MCF 10A (cell line): ENCODE measurements at regions not wholly inside any gene's neighbourhood (a gene's known extent, or its start where the extent isn't known, plus 50 kb on each side); places are given as distances from the start of the nearest gene placed in this dataset.

Experiments
- BruUV-seq: library from RNA; stranded (reverse); fragments of 400-500 nt; replicated peaks from 2 replicates; lab custom pipeline; 2021; lab: Mats Ljungman, UMichigan
- CTCF ChIA-PET: fragments of 300-600 bp; sonication (Branson Sonifier 250); formaldehyde crosslinking; extraction: SDS; loops from one replicate; lab custom pipeline; 2021; ENCODE audit warnings: antibody characterized with exemption, inconsistent platforms; lab: Yijun Ruan, JAX
- POLR2A ChIA-PET: fragments of 300-600, 350-650 bp; sonication (Branson Sonifier 250); formaldehyde crosslinking; extraction: SDS; loops from one replicate; lab custom pipeline; 2020; ENCODE audit warnings: antibody characterized with exemption, inconsistent platforms; lab: Yijun Ruan, JAX
- DNase-seq: peaks from one replicate; pipeline ENCODE4 v3.0.0-alpha.2; 2018; ENCODE audit not compliant: unreplicated experiment
- H3K27ac Mint-ChIP-seq: one replicate; pipeline ENCODE4 v1.8.0; 2022; ENCODE audit warnings: mild to moderate bottlenecking, low read depth, mixed read lengths; ENCODE audit not compliant: unreplicated experiment
- H3K27me3 Mint-ChIP-seq: one replicate; pipeline ENCODE4 v1.8.0; 2022; ENCODE audit warnings: mixed read lengths; ENCODE audit not compliant: insufficient read depth, unreplicated experiment
- H3K36me3 Mint-ChIP-seq: one replicate; pipeline ENCODE4 v1.8.0; 2022; ENCODE audit warnings: mild to moderate bottlenecking, moderate library complexity, mixed read lengths; ENCODE audit not compliant: insufficient read depth, unreplicated experiment
- H3K4me1 Mint-ChIP-seq: one replicate; pipeline ENCODE4 v1.8.0; 2022; ENCODE audit warnings: mixed read lengths; ENCODE audit not compliant: insufficient read depth, unreplicated experiment
- H3K4me3 Mint-ChIP-seq: one replicate; pipeline ENCODE4 v1.8.0; 2022; ENCODE audit warnings: mild to moderate bottlenecking, moderate library complexity, mixed read lengths; ENCODE audit not compliant: unreplicated experiment
- H3K9me3 Mint-ChIP-seq: one replicate; pipeline ENCODE4 v1.8.0; 2022; ENCODE audit warnings: mixed read lengths; ENCODE audit not compliant: unreplicated experiment
- intact Hi-C: fragments of 100-400 bp; cut with micrococcal nuclease; formaldehyde crosslinking; loops from 2 replicates; pipeline ENCODE4 v1.14.1; 2022
- TF ChIP-seq, protein P1 (sequence below): fragments of 200-600 bp; IDR thresholded peaks from one replicate; pipeline ENCODE4 v1.8.0; 2022; ENCODE audit warnings: antibody characterized with exemption, mild to moderate bottlenecking; ENCODE audit not compliant: unreplicated experiment

DNA sequence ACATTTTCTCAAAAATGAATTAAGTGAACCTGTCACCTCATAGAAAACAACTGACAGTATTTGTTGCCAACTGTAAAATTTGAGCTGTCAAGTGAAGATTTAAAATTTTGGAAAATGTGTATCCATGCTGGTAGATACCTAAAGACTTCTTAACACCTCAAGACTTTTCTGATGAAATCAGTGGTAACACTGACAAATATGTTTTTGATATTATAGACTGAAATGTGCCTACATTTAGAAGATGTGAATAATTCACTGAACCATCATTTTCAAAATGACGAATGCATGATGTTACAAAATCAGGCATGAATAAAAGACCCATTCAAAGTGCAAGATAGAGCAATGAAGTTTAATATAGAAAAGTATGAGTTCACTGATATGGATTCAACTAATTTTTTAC, 51.5 kb upstream of the ASPRV1 start:
- BruUV-seq: no TSS peak
- H3K9me3 Mint-ChIP-seq: no peaks in the 10 kb centered on the region
- no peak overlapping the region for H3K27ac Mint-ChIP-seq
- ChIA-PET CTCF (no interaction called here), POLR2A (no interaction called here)
- intact Hi-C loops: no loop called here
- TF ChIP-seq, protein P1, sequence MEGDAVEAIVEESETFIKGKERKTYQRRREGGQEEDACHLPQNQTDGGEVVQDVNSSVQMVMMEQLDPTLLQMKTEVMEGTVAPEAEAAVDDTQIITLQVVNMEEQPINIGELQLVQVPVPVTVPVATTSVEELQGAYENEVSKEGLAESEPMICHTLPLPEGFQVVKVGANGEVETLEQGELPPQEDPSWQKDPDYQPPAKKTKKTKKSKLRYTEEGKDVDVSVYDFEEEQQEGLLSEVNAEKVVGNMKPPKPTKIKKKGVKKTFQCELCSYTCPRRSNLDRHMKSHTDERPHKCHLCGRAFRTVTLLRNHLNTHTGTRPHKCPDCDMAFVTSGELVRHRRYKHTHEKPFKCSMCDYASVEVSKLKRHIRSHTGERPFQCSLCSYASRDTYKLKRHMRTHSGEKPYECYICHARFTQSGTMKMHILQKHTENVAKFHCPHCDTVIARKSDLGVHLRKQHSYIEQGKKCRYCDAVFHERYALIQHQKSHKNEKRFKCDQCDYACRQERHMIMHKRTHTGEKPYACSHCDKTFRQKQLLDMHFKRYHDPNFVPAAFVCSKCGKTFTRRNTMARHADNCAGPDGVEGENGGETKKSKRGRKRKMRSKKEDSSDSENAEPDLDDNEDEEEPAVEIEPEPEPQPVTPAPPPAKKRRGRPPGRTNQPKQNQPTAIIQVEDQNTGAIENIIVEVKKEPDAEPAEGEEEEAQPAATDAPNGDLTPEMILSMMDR: no peak
- peaks cover 26% of the 10 kb centered on the region for H3K4me1 Mint-ChIP-seq
- H3K4me3 Mint-ChIP-seq: no peak overlapping the region
- peaks cover 5% of the 10 kb centered on the region for H3K36me3 Mint-ChIP-seq
- no peak for DNase-seq
- H3K27me3 Mint-ChIP-seq: no peaks in the 10 kb centered on the region

DNA sequence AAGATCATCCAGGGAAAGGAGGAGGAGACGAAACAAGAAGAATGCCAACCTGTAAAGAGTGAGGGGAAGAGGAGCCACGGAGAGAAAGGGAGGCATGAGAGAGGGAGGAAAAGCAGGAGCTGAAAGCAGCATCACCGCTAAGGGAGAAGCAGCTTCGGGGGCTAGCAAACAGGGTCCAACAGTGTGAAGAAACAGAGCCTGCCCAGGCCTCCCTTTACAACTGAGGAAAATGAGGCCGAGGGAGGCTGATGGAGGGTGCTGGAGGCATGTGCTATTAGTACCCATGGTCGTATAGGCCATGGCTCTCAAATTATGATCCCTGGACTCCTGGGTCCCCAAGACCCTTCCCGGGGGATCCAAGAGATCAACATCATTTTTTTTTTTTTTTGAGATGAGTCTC, 50.4 kb upstream of the ASPRV1 start:
- intact Hi-C loops: no loop called here
- ChIA-PET CTCF (no interaction called here), POLR2A (no interaction called here)
- Mint-ChIP-seq H3K4me1 (peaks cover 26% of the 10 kb centered on the region), H3K27me3 (no peaks in the 10 kb centered on the region), H3K27ac (no peak overlapping the region), H3K36me3 (peaks cover 5% of the 10 kb centered on the region), H3K9me3 (no peaks in the 10 kb centered on the region), H3K4me3 (no peak overlapping the region)
- no TSS peak for BruUV-seq
- no peak for DNase-seq
- TF ChIP-seq, protein P1: no peak

DNA sequence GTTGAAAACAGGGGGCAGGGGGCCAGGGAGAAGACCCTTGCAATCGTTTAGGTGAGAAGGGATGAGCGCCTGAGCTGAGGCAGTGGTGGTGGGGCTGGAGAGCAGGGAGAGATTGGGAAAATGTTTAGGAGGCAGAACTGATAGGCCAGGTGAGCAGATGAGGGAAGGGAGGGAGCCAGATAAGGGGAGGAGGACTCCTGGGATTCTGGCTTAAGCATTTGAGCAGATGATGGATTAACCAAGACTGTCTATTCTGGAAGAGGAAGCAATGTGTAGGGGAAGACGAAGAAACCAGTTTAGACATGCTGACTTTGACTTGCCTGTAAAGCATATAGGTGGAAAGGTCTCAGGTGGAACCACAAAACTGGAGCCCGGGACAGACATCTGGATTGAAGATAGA, 49.9 kb upstream of the ASPRV1 start:
- no peak for DNase-seq
- Mint-ChIP-seq H3K4me1 (peaks cover 26% of the 10 kb centered on the region), H3K9me3 (no peaks in the 10 kb centered on the region), H3K36me3 (peaks cover 5% of the 10 kb centered on the region), H3K4me3 (no peak overlapping the region), H3K27ac (no peak overlapping the region), H3K27me3 (no peaks in the 10 kb centered on the region)
- BruUV-seq: no TSS peak
- ChIA-PET POLR2A (no interaction called here), CTCF (no interaction called here)
- TF ChIP-seq, protein P1: no peak
- intact Hi-C loops: no loop called here
